ENCODE measurements at regions not wholly inside any gene's neighbourhood (a gene's known extent, or its start where the extent isn't known, plus 50 kb on each side); places are given as distances from the start of the nearest gene placed in this dataset.

DNA sequence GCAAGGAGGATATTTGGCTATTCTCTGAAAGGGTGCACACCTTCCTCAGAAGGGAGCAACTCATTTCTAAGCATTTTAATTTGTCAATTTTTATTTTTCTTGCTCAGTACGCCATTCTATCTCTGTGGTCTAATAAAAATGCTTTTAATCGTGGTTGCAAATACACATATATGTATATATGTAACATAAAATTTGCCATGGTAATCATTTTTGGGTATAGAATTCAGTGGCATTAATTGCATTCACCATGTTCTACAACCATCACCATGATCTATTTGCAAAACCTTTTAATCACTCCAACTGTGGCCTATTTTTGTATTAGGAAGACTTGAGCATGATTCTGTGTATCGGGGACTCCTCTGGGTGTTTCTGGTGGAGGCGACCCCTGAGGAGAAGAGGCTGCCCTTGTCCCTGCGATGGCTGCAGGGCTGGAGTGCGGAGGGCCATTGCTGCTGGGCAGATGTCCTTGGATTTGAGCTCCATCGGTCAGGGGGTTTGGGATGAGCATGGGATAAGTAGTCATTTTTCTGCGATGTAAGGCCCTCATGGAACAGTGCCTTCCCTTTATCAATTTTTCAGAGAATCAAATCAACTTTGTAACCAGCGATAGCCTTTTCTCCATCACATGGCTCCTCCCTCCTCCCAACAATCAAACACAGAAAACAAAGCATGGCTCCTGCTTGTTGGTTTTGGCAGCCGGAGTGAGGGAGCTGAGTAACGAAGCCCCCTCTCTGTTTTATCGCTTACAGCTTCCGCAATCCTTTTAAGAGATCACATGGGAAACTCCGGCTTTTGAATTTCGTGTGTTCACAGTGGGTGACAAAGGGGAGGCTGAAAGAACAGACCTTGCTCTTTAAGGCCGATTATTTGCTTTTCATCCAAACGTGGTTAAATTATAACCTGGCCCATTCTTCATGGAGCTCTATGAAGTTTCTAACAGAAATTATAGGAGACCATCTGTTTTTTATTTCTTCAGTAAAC lies 187.3 kb downstream of the TENT4A start (continued):
- TF ChIP-seq, protein P1, sequence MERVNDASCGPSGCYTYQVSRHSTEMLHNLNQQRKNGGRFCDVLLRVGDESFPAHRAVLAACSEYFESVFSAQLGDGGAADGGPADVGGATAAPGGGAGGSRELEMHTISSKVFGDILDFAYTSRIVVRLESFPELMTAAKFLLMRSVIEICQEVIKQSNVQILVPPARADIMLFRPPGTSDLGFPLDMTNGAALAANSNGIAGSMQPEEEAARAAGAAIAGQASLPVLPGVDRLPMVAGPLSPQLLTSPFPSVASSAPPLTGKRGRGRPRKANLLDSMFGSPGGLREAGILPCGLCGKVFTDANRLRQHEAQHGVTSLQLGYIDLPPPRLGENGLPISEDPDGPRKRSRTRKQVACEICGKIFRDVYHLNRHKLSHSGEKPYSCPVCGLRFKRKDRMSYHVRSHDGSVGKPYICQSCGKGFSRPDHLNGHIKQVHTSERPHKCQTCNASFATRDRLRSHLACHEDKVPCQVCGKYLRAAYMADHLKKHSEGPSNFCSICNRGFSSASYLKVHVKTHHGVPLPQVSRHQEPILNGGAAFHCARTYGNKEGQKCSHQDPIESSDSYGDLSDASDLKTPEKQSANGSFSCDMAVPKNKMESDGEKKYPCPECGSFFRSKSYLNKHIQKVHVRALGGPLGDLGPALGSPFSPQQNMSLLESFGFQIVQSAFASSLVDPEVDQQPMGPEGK (CRISPR knock-in tag; IDR thresholded peaks at IDR 0.05; ENCODE audit: borderline replicate concordance), result no peak

DNA sequence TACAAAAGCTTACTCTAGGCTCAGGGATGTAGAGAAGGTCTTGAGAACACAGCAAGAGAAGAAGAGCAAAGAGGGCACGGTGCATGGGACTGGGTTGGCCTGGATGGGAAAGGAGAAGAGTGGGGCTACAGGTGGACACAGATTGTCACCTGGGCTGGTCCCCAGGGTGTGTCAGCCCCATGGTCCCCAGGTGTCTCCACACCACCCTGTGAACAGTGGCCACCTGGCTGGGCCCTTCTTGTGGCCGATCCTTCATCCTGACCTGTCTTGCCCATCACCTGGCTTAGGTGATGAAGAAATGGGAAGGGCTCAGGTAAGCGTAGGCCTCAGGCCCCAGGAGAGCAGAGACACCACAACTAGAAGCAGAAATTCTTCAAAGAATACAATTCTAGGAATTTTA lies 188.9 kb downstream of the TENT4A start:
- ATAC-seq, result no peak
- no peak for TF ChIP-seq ZFP3 (CRISPR knock-in tag; IDR thresholded peaks at IDR 0.05)
- TF ChIP-seq ISL1 (CRISPR knock-in tag; IDR thresholded peaks at IDR 0.05), result no peak
- TF ChIP-seq CSDC2 (CRISPR knock-in tag; IDR thresholded peaks at IDR 0.05), result no peak
- no peak for TF ChIP-seq ZNF70 (CRISPR knock-in tag; IDR thresholded peaks at IDR 0.05)
- no peak for TF ChIP-seq ZNF565 (CRISPR knock-in tag; conservative IDR thresholded peaks at IDR 0.05; ENCODE audit: low read depth)
- TF ChIP-seq PPARA (CRISPR knock-in tag; IDR thresholded peaks at IDR 0.05; ENCODE audit: borderline replicate concordance), result no peak
- TF ChIP-seq, protein P2, sequence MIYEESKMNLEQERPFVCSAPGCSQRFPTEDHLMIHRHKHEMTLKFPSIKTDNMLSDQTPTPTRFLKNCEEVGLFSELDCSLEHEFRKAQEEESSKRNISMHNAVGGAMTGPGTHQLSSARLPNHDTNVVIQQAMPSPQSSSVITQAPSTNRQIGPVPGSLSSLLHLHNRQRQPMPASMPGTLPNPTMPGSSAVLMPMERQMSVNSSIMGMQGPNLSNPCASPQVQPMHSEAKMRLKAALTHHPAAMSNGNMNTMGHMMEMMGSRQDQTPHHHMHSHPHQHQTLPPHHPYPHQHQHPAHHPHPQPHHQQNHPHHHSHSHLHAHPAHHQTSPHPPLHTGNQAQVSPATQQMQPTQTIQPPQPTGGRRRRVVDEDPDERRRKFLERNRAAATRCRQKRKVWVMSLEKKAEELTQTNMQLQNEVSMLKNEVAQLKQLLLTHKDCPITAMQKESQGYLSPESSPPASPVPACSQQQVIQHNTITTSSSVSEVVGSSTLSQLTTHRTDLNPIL (CRISPR knock-in tag; IDR thresholded peaks at IDR 0.05; ENCODE audit: low read depth), result no peak
- TF ChIP-seq, protein P3, sequence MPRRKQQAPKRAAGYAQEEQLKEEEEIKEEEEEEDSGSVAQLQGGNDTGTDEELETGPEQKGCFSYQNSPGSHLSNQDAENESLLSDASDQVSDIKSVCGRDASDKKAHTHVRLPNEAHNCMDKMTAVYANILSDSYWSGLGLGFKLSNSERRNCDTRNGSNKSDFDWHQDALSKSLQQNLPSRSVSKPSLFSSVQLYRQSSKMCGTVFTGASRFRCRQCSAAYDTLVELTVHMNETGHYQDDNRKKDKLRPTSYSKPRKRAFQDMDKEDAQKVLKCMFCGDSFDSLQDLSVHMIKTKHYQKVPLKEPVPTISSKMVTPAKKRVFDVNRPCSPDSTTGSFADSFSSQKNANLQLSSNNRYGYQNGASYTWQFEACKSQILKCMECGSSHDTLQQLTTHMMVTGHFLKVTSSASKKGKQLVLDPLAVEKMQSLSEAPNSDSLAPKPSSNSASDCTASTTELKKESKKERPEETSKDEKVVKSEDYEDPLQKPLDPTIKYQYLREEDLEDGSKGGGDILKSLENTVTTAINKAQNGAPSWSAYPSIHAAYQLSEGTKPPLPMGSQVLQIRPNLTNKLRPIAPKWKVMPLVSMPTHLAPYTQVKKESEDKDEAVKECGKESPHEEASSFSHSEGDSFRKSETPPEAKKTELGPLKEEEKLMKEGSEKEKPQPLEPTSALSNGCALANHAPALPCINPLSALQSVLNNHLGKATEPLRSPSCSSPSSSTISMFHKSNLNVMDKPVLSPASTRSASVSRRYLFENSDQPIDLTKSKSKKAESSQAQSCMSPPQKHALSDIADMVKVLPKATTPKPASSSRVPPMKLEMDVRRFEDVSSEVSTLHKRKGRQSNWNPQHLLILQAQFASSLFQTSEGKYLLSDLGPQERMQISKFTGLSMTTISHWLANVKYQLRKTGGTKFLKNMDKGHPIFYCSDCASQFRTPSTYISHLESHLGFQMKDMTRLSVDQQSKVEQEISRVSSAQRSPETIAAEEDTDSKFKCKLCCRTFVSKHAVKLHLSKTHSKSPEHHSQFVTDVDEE (CRISPR knock-in tag; IDR thresholded peaks at IDR 0.05), result no peak
- no peak for TF ChIP-seq ZFP30 (CRISPR knock-in tag; IDR thresholded peaks at IDR 0.05)
- no peak for TF ChIP-seq SNAI2 (CRISPR knock-in tag; IDR thresholded peaks at IDR 0.05)
- TF ChIP-seq ZNF8 (CRISPR knock-in tag; IDR thresholded peaks at IDR 0.05), result no peak
- TF ChIP-seq TCF4 (CRISPR knock-in tag; IDR thresholded peaks at IDR 0.05; ENCODE audit: borderline replicate concordance), result no peak
- TF ChIP-seq ZC3H10 (CRISPR knock-in tag; IDR thresholded peaks at IDR 0.05), result no peak
- TF ChIP-seq, protein P4, sequence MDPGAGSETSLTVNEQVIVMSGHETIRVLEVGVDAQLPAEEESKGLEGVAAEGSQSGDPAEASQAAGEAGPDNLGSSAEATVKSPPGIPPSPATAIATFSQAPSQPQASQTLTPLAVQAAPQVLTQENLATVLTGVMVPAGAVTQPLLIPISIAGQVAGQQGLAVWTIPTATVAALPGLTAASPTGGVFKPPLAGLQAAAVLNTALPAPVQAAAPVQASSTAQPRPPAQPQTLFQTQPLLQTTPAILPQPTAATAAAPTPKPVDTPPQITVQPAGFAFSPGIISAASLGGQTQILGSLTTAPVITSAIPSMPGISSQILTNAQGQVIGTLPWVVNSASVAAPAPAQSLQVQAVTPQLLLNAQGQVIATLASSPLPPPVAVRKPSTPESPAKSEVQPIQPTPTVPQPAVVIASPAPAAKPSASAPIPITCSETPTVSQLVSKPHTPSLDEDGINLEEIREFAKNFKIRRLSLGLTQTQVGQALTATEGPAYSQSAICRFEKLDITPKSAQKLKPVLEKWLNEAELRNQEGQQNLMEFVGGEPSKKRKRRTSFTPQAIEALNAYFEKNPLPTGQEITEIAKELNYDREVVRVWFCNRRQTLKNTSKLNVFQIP (CRISPR knock-in tag; IDR thresholded peaks at IDR 0.05; ENCODE audit: borderline replicate concordance, low read depth), result no peak
- no peak for TF ChIP-seq RARB (CRISPR knock-in tag; IDR thresholded peaks at IDR 0.05)
- TF ChIP-seq, protein P5, sequence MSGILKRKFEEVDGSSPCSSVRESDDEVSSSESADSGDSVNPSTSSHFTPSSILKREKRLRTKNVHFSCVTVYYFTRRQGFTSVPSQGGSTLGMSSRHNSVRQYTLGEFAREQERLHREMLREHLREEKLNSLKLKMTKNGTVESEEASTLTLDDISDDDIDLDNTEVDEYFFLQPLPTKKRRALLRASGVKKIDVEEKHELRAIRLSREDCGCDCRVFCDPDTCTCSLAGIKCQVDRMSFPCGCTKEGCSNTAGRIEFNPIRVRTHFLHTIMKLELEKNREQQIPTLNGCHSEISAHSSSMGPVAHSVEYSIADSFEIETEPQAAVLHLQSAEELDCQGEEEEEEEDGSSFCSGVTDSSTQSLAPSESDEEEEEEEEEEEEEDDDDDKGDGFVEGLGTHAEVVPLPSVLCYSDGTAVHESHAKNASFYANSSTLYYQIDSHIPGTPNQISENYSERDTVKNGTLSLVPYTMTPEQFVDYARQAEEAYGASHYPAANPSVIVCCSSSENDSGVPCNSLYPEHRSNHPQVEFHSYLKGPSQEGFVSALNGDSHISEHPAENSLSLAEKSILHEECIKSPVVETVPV (CRISPR knock-in tag; IDR thresholded peaks at IDR 0.05), result no peak
- TF ChIP-seq OSR1 (CRISPR knock-in tag; IDR thresholded peaks at IDR 0.05), result no peak
- no peak for TF ChIP-seq ESRRG (CRISPR knock-in tag; IDR thresholded peaks at IDR 0.05)

DNA sequence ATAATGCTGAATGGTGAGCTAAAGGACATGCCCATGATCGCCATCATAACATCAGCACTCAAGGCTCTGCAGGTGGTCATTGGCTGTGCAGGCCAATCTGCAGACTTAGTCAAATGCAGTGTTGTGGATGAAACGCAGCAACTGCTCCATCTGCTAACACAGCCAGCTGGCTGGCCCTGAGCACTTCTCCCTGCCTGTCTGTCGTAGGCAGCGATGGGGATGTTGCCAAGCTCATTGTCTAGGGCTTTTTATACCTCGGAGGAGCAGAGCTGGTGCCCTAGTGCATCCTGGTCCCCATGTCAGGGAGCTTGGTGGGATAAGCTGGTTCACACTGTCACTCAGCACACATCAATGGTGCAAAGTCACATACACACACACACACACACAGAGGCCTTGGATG lies 189.4 kb downstream of the TENT4A start:
- no peak for ATAC-seq
- no peak for TF ChIP-seq RARB (CRISPR knock-in tag; IDR thresholded peaks at IDR 0.05)
- TF ChIP-seq BACH2 (CRISPR knock-in tag; IDR thresholded peaks at IDR 0.05; ENCODE audit: borderline replicate concordance), result no peak
- TF ChIP-seq, protein P2 (CRISPR knock-in tag; IDR thresholded peaks at IDR 0.05; ENCODE audit: low read depth), result no peak
- no peak for TF ChIP-seq ZFP3 (CRISPR knock-in tag; IDR thresholded peaks at IDR 0.05)
